ENCODE measurements at regions not wholly inside any gene's neighbourhood (a gene's known extent, or its start where the extent isn't known, plus 50 kb on each side); places are given as distances from the start of the nearest gene placed in this dataset.

DNA sequence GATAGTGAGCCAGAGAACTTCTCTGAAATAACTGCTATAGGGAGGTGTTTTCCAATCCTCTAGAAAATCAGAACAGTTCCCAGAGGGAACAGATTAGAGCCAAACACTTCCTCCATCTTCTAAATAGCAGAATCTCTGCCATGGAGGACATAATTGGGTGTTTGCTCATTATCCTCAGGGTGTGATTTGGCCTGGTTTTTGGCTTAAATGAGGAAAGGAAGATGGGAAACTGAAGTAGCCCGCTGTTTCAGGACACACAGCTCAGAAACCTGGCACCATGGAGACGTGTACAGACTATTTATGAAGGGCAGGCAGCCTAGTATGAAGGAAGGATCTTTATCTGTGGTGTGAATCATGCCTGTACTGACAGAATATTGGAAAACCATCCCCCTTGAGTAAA lies 231.7 kb upstream of the PRKD1 start:
- TF ChIP-seq, protein P1, sequence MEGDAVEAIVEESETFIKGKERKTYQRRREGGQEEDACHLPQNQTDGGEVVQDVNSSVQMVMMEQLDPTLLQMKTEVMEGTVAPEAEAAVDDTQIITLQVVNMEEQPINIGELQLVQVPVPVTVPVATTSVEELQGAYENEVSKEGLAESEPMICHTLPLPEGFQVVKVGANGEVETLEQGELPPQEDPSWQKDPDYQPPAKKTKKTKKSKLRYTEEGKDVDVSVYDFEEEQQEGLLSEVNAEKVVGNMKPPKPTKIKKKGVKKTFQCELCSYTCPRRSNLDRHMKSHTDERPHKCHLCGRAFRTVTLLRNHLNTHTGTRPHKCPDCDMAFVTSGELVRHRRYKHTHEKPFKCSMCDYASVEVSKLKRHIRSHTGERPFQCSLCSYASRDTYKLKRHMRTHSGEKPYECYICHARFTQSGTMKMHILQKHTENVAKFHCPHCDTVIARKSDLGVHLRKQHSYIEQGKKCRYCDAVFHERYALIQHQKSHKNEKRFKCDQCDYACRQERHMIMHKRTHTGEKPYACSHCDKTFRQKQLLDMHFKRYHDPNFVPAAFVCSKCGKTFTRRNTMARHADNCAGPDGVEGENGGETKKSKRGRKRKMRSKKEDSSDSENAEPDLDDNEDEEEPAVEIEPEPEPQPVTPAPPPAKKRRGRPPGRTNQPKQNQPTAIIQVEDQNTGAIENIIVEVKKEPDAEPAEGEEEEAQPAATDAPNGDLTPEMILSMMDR (IDR thresholded peaks at IDR 0.05), result no peak
- TF ChIP-seq POLR2A (IDR thresholded peaks at IDR 0.05) (no peak), POLR2AphosphoS5 (IDR thresholded peaks at IDR 0.05) (no peak)

Data from gastroesophageal sphincter (tissue), 3 donors.